Medulla oblongata (tissue), 1 donor: ENCODE measurements at regions not wholly inside any gene's neighbourhood (a gene's known extent, or its start where the extent isn't known, plus 50 kb on each side); places are given as distances from the start of the nearest gene placed in this dataset.
"Not testable (repeated sequence)": the region's sequence is repeated elsewhere in the genome, so short reads cannot be mapped to it uniquely, and the experiment has no call there.

Experiments used
- DNase-seq: peaks from one replicate; pipeline ENCODE4 v3.0.0-alpha.2; 2015; ENCODE audit errors: extremely low spot score

- no peak for DNase-seq
These were observed 158.3 kb downstream of the PDCD6IP start for GRCh38 chr3:33956776-33957175.

- DNase-seq: no peak
These were observed 158.7 kb downstream of the PDCD6IP start for GRCh38 chr3:33957176-33957575.

GRCh38 chr3:33958661-33959060 is 160.2 kb downstream of the PDCD6IP start:
- no peak for DNase-seq

- no peak for DNase-seq
These were observed 164.0 kb downstream of the PDCD6IP start for GRCh38 chr3:33962396-33962795.

- DNase-seq: not testable (repeated sequence)
These were observed 171.8 kb downstream of the PDCD6IP start for GRCh38 chr3:33970180-33970579.

- no peak for DNase-seq
These were observed 172.6 kb downstream of the PDCD6IP start for GRCh38 chr3:33971055-33971454.

GRCh38 chr3:33975463-33975862 is 177.0 kb downstream of the PDCD6IP start:
- no peak for DNase-seq

GRCh38 chr3:33977227-33977626 is 178.8 kb downstream of the PDCD6IP start:
- no peak for DNase-seq

- no peak for DNase-seq
These were observed 181.8 kb downstream of the PDCD6IP start for GRCh38 chr3:33980252-33980651.

- DNase-seq: no peak
These were observed 183.9 kb downstream of the PDCD6IP start for GRCh38 chr3:33982269-33982798.

- DNase-seq: not testable (repeated sequence)
These were observed 184.5 kb downstream of the PDCD6IP start for GRCh38 chr3:33982949-33983348.

GRCh38 chr3:33989229-33989628 is 190.8 kb downstream of the PDCD6IP start:
- no peak for DNase-seq

- DNase-seq: no peak
These were observed 193.2 kb downstream of the PDCD6IP start for GRCh38 chr3:33991673-33992072.

GRCh38 chr3:33993631-33994030 is 195.2 kb downstream of the PDCD6IP start:
- DNase-seq: no peak

- DNase-seq: no peak
These were observed 196.1 kb downstream of the PDCD6IP start for GRCh38 chr3:33994568-33994967.

- DNase-seq: no peak
These were observed 201.9 kb downstream of the PDCD6IP start for GRCh38 chr3:34000301-34000700.

- no peak for DNase-seq
These were observed 202.6 kb downstream of the PDCD6IP start for GRCh38 chr3:34001022-34001421.

- DNase-seq: no peak
These were observed 203.6 kb downstream of the PDCD6IP start for GRCh38 chr3:34001990-34002389.

GRCh38 chr3:34002569-34003100 is 204.2 kb downstream of the PDCD6IP start:
- no peak for DNase-seq

GRCh38 chr3:34005886-34006285 is 207.5 kb downstream of the PDCD6IP start:
- no peak for DNase-seq

GRCh38 chr3:34008191-34008590 is 209.8 kb downstream of the PDCD6IP start:
- no peak for DNase-seq

GRCh38 chr3:34008836-34009809 is 210.7 kb downstream of the PDCD6IP start:
- DNase-seq: no peak
